ENCODE measurements at regions not wholly inside any gene's neighbourhood (a gene's known extent, or its start where the extent isn't known, plus 50 kb on each side); places are given as distances from the start of the nearest gene placed in this dataset.
A peak's percentile ranks its signal among the peaks of the same experiment; 100 is the strongest.

DNA sequence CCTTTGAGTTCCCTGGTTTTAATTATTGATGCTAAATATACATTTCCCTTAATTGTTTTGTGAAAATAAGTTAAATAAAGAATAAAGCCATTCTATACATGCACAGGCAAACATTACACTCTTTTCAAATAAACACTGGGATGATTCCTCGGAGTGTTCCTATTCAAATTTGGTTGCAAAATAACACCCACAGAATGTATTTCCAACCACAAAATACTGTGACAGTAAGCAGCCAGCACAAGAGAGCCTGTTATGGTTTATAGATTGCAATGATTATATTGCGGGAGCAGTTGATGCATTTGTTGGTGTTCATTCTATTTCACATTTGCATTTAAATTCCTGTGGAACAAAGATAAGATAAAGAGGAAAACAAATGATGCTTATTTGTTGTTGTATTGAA lies 632.6 kb upstream of the WWC1 start:
- Histone ChIP-seq H2AK5ac (ENCODE audit: low read length, severe bottlenecking) (no peak overlapping the region), H2BK12ac (ENCODE audit: low read length in 2 of 2) (no peak overlapping the region), H3K27ac (ENCODE audit: low read length, poor library complexity, severe bottlenecking) (no peak overlapping the region), H3K9me3 (ENCODE audit: control insufficient read depth, low read length) (no peaks in the 10 kb centered on the region), H3K4me3 (ENCODE audit: insufficient read depth in 1 of 2, low read depth in 1 of 2, low read length in 2 of 2) (no peak overlapping the region), H3K4me2 (ENCODE audit: low read length, poor library complexity, severe bottlenecking) (no peak overlapping the region), H3K23ac (ENCODE audit: low read length in 2 of 2) (no peak overlapping the region), H3K4me1 (ENCODE audit: control insufficient read depth, insufficient read depth, low read depth, low read length) (peaks cover 2% of the 10 kb centered on the region), H4K91ac (ENCODE audit: low read length) (no peak overlapping the region), H3K4ac (ENCODE audit: low read depth in 1 of 2, low read length in 2 of 2) (no peak overlapping the region), H3K36me3 (ENCODE audit: control insufficient read depth in 1 of 2, insufficient read depth in 2 of 2, low read depth in 1 of 2, low read length in 2 of 2) (no peaks in the 10 kb centered on the region), H2BK120ac (ENCODE audit: low read depth, low read length) (no peak overlapping the region), H3K14ac (ENCODE audit: low read length in 2 of 2) (no peak overlapping the region), H2BK15ac (ENCODE audit: low read depth, poor library complexity, severe bottlenecking) (no peak overlapping the region), H3K9ac (ENCODE audit: low read length) (no peak overlapping the region), H4K8ac (ENCODE audit: low read length) (no peak overlapping the region), H3K79me1 (replicated peaks; ENCODE audit: low read length, poor library complexity, severe bottlenecking) (no peaks in the 10 kb centered on the region), H3K27me3 (ENCODE audit: control insufficient read depth in 1 of 2, insufficient read depth in 1 of 2, low read length in 2 of 2) (no peaks in the 10 kb centered on the region), H3K18ac (ENCODE audit: low read depth in 1 of 2, low read length in 2 of 2) (no peak overlapping the region), H2AFZ (ENCODE audit: low read depth, low read length) (no peak overlapping the region), H2BK5ac (ENCODE audit: low read depth, low read length, poor library complexity, severe bottlenecking) (no peak overlapping the region)
- WGBS: 40% methylated on average over 2 of the region's 2 CpGs
- DNase-seq: peak; percentile 67

DNA sequence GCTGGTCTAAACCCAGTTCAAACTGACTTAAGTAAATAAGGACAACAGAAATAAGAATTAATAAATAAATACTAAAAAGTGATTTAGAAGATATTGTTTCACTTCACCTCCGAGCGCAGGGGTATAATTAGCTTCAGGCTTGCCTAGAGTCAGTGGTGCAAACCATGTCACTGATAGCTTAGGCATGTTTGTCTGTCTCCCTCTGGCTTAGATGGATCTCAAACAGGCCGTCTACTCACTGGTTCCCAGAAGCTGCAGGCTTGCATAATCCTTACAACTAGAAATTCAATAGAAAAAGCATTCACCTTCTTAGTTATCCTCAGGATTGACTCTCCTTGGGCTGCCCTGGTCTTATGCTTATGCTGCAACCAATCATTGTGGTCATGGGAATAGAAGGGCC lies 629.8 kb upstream of the WWC1 start:
- no peak overlapping the region for H3K4me2 ChIP-seq (ENCODE audit: low read length, poor library complexity, severe bottlenecking)
- H2BK120ac ChIP-seq (ENCODE audit: low read depth, low read length): no peak overlapping the region
- H3K14ac ChIP-seq (ENCODE audit: low read length in 2 of 2): no peak overlapping the region
- H3K23ac ChIP-seq (ENCODE audit: low read length in 2 of 2): no peak overlapping the region
- no peak overlapping the region for H4K8ac ChIP-seq (ENCODE audit: low read length)
- no peaks in the 10 kb centered on the region for H3K79me1 ChIP-seq (replicated peaks; ENCODE audit: low read length, poor library complexity, severe bottlenecking)
- no peak overlapping the region for H3K4ac ChIP-seq (ENCODE audit: low read depth in 1 of 2, low read length in 2 of 2)
- no peak overlapping the region for H3K27ac ChIP-seq (ENCODE audit: low read length, poor library complexity, severe bottlenecking)
- no peak overlapping the region for H3K18ac ChIP-seq (ENCODE audit: low read depth in 1 of 2, low read length in 2 of 2)
- 93% methylated on average over 3 of the region's 3 CpGs for WGBS
- no peak for DNase-seq
- no peaks in the 10 kb centered on the region for H3K27me3 ChIP-seq (ENCODE audit: control insufficient read depth in 1 of 2, insufficient read depth in 1 of 2, low read length in 2 of 2)
- no peak overlapping the region for H2AK5ac ChIP-seq (ENCODE audit: low read length, severe bottlenecking)
- no peak overlapping the region for H2AFZ ChIP-seq (ENCODE audit: low read depth, low read length)
- no peak overlapping the region for H2BK5ac ChIP-seq (ENCODE audit: low read depth, low read length, poor library complexity, severe bottlenecking)
- H2BK15ac ChIP-seq (ENCODE audit: low read depth, poor library complexity, severe bottlenecking): no peak overlapping the region
- no peak overlapping the region for H3K9ac ChIP-seq (ENCODE audit: low read length)
- no peaks in the 10 kb centered on the region for H3K36me3 ChIP-seq (ENCODE audit: control insufficient read depth in 1 of 2, insufficient read depth in 2 of 2, low read depth in 1 of 2, low read length in 2 of 2)
- no peak overlapping the region for H2BK12ac ChIP-seq (ENCODE audit: low read length in 2 of 2)
- H3K4me3 ChIP-seq (ENCODE audit: insufficient read depth in 1 of 2, low read depth in 1 of 2, low read length in 2 of 2): no peak overlapping the region
- no peak overlapping the region for H4K91ac ChIP-seq (ENCODE audit: low read length)
- no peaks in the 10 kb centered on the region for H3K9me3 ChIP-seq (ENCODE audit: control insufficient read depth, low read length)
- no peaks in the 10 kb centered on the region for H3K4me1 ChIP-seq (ENCODE audit: control insufficient read depth, insufficient read depth, low read depth, low read length)

DNA sequence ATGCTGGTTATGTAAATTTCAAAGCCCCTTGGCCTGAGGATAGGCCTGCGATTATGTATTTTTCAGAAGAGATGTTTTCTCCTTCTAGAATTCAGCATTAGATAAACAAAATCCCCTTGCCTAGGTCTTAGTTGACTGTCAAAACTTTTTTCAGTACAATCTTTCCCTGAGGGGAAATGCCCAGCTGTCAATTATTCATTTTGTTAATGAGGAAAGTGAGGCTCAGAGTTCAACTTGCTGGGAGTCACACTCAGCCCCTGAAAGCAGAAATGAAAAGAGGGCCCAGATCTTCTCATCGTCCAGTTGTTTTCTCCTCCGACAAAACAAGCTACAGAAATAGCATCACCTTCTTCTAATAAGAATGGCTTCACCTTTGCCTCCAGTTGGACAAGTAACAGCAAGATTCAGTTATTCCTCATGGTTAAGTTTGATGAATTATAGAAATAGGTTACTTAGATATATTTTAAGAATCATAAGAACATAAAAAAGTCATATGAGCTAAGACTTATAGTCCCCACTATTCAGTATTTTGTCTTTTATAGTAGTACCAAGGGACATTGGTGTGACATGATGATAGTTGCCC lies 627.1 kb upstream of the WWC1 start:
- Histone ChIP-seq H2AK5ac (ENCODE audit: low read length, severe bottlenecking) (no peak overlapping the region), H3K27me3 (ENCODE audit: control insufficient read depth in 1 of 2, insufficient read depth in 1 of 2, low read length in 2 of 2) (no peaks in the 10 kb centered on the region), H2BK12ac (ENCODE audit: low read length in 2 of 2) (no peak overlapping the region), H3K4me3 (ENCODE audit: insufficient read depth in 1 of 2, low read depth in 1 of 2, low read length in 2 of 2) (no peak overlapping the region), H3K23ac (ENCODE audit: low read length in 2 of 2) (no peak overlapping the region), H3K9ac (ENCODE audit: low read length) (no peak overlapping the region), H3K4me1 (ENCODE audit: control insufficient read depth, insufficient read depth, low read depth, low read length) (no peaks in the 10 kb centered on the region), H2BK15ac (ENCODE audit: low read depth, poor library complexity, severe bottlenecking) (no peak overlapping the region), H3K4ac (ENCODE audit: low read depth in 1 of 2, low read length in 2 of 2) (no peak overlapping the region), H3K18ac (ENCODE audit: low read depth in 1 of 2, low read length in 2 of 2) (no peak overlapping the region), H3K36me3 (ENCODE audit: control insufficient read depth in 1 of 2, insufficient read depth in 2 of 2, low read depth in 1 of 2, low read length in 2 of 2) (no peaks in the 10 kb centered on the region), H3K9me3 (ENCODE audit: control insufficient read depth, low read length) (no peaks in the 10 kb centered on the region), H4K8ac (ENCODE audit: low read length) (no peak overlapping the region), H3K4me2 (ENCODE audit: low read length, poor library complexity, severe bottlenecking) (no peak overlapping the region), H4K91ac (ENCODE audit: low read length) (no peak overlapping the region), H3K79me1 (replicated peaks; ENCODE audit: low read length, poor library complexity, severe bottlenecking) (no peaks in the 10 kb centered on the region), H3K14ac (ENCODE audit: low read length in 2 of 2) (no peak overlapping the region), H2BK120ac (ENCODE audit: low read depth, low read length) (no peak overlapping the region), H2AFZ (ENCODE audit: low read depth, low read length) (no peak overlapping the region), H2BK5ac (ENCODE audit: low read depth, low read length, poor library complexity, severe bottlenecking) (no peak overlapping the region), H3K27ac (ENCODE audit: low read length, poor library complexity, severe bottlenecking) (no peak overlapping the region)
- 100% methylated on average over 2 of the region's 3 CpGs for WGBS
- DNase-seq: no peak

DNA sequence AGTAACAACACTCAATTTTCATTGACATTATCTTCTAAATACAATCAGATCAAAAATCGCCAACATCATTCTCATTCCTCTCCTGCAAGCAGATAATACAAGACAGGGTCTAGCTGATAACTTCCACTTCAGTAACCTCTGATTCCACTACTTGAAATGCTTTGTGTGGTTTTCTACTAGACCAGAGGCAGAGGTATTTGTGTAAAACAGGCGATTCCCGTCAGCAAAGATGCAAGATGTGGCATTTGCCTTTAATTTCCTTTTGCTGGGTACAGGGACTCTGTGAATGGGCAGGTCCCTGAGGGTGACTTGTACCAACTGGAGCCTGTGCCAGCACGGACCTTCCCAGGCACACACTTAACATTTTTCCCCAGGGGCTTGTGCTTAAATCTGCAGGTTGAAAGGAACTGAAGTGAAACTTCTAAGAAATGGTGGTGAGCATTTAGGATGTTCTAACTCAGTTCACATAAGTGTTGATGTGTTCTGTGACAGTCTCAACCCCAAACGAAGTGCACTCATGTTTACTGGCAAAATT lies 625.5 kb upstream of the WWC1 start:
- Histone ChIP-seq H3K27me3 (ENCODE audit: control insufficient read depth in 1 of 2, insufficient read depth in 1 of 2, low read length in 2 of 2) (no peaks in the 10 kb centered on the region), H3K36me3 (ENCODE audit: control insufficient read depth in 1 of 2, insufficient read depth in 2 of 2, low read depth in 1 of 2, low read length in 2 of 2) (no peaks in the 10 kb centered on the region), H3K4me2 (ENCODE audit: low read length, poor library complexity, severe bottlenecking) (no peak overlapping the region), H2BK15ac (ENCODE audit: low read depth, poor library complexity, severe bottlenecking) (no peak overlapping the region), H3K18ac (ENCODE audit: low read depth in 1 of 2, low read length in 2 of 2) (no peak overlapping the region), H3K4me1 (ENCODE audit: control insufficient read depth, insufficient read depth, low read depth, low read length) (no peaks in the 10 kb centered on the region), H2AK5ac (ENCODE audit: low read length, severe bottlenecking) (no peak overlapping the region), H3K27ac (ENCODE audit: low read length, poor library complexity, severe bottlenecking) (no peak overlapping the region), H3K9me3 (ENCODE audit: control insufficient read depth, low read length) (no peaks in the 10 kb centered on the region), H3K23ac (ENCODE audit: low read length in 2 of 2) (no peak overlapping the region), H2BK5ac (ENCODE audit: low read depth, low read length, poor library complexity, severe bottlenecking) (no peak overlapping the region), H2AFZ (ENCODE audit: low read depth, low read length) (no peak overlapping the region), H3K14ac (ENCODE audit: low read length in 2 of 2) (no peak overlapping the region), H3K4me3 (ENCODE audit: insufficient read depth in 1 of 2, low read depth in 1 of 2, low read length in 2 of 2) (no peak overlapping the region), H3K9ac (ENCODE audit: low read length) (no peak overlapping the region), H4K91ac (ENCODE audit: low read length) (no peak overlapping the region), H3K4ac (ENCODE audit: low read depth in 1 of 2, low read length in 2 of 2) (no peak overlapping the region), H2BK120ac (ENCODE audit: low read depth, low read length) (no peak overlapping the region), H4K8ac (ENCODE audit: low read length) (no peak overlapping the region), H3K79me1 (replicated peaks; ENCODE audit: low read length, poor library complexity, severe bottlenecking) (no peaks in the 10 kb centered on the region), H2BK12ac (ENCODE audit: low read length in 2 of 2) (no peak overlapping the region)
- 75% methylated on average over 5 of the region's 5 CpGs for WGBS
- DNase-seq: no peak
